Endothelial cell of umbilical vein (primary cell): ENCODE measurements at regions not wholly inside any gene's neighbourhood (a gene's known extent, or its start where the extent isn't known, plus 50 kb on each side); places are given as distances from the start of the nearest gene placed in this dataset.

Experiments used
- BruUV-seq: library from RNA; stranded (reverse); fragments of 400-500 nt; replicated peaks from 2 replicates; lab custom pipeline; 2021; lab: Mats Ljungman, UMichigan
- CTCF ChIA-PET: fragments of 300-600, 350-600 bp; sonication (Branson Sonifier 250); formaldehyde crosslinking; loops from one replicate; lab custom pipeline; 2021; ENCODE audit warnings: antibody characterized with exemption, inconsistent platforms; lab: Charles Lee
- POLR2A ChIA-PET: fragments of 300-600, 350-600 bp; sonication (Branson Sonifier 250); formaldehyde crosslinking; loops from one replicate; lab custom pipeline; 2021; ENCODE audit warnings: antibody characterized with exemption, inconsistent platforms; lab: Charles Lee
- DNase-seq: peaks from one replicate; pipeline ENCODE4 v3.0.0-alpha.2; 2011; ENCODE audit warnings: low read depth, low spot score
- FAIRE-seq: peaks from 2 replicates; lab custom pipeline; 2011; peaks lifted over from hg19 to GRCh38; lab: Jason Lieb, UNC
- H2AFZ ChIP-seq: 2 replicates; pipeline ENCODE4 v1.6.0; 2012; ENCODE audit warnings: low read depth, low read length, control low read depth, inconsistent platforms
- H3K27ac ChIP-seq: 2 replicates; pipeline ENCODE4 v1.5.1; 2011; ENCODE audit warnings: low read depth, mild to moderate bottlenecking, control low read depth, low read length, moderate library complexity; ENCODE audit not compliant: insufficient read depth
- H3K27me3 ChIP-seq, 2 experiments: 2 replicates each; pipeline versions ENCODE4 v1.6.0 to v1.6.1; 2011; ENCODE audit warnings: low read length in 2 of 2, mixed read lengths in 1 of 2; ENCODE audit not compliant: control insufficient read depth in 2 of 2, insufficient read depth in 2 of 2
- H3K36me3 ChIP-seq, 2 experiments: 2 replicates in 1 of 2; 3 replicates in 1 of 2; pipeline ENCODE4 v1.5.1; 2011; ENCODE audit warnings: low read length in 2 of 2, mild to moderate bottlenecking in 1 of 2, moderate library complexity in 1 of 2; ENCODE audit not compliant: control insufficient read depth in 2 of 2, insufficient read depth in 2 of 2; ENCODE audit errors: extremely low read depth in 1 of 2
- H3K4me1 ChIP-seq: 3 replicates; pipeline ENCODE4 v1.5.1; 2011; ENCODE audit warnings: mild to moderate bottlenecking, low read length; ENCODE audit not compliant: control insufficient read depth, insufficient read depth; ENCODE audit errors: extremely low read depth
- H3K4me2 ChIP-seq: 2 replicates; pipeline ENCODE4 v1.6.1; 2011; ENCODE audit warnings: low read length, control low read depth, mixed read lengths; ENCODE audit not compliant: insufficient read depth
- H3K4me3 ChIP-seq, 3 experiments: fragments of 200-600 bp in 1 of 3; sonication (generic), shearing (Covaris generic) in 1 of 3; replicated peaks in 1 of 3; 2 replicates each; pipeline ENCODE4 v1.5.1; 2011 to 2016; ENCODE audit warnings: control low read depth in 3 of 3, low read length in 3 of 3, mild to moderate bottlenecking in 2 of 3, inconsistent platforms in 1 of 3, low read depth in 1 of 3, moderate library complexity in 1 of 3; ENCODE audit not compliant: insufficient read depth in 1 of 3
- H3K79me2 ChIP-seq: 2 replicates; pipeline ENCODE4 v1.6.0; 2012; ENCODE audit warnings: low read length, inconsistent platforms; ENCODE audit not compliant: control insufficient read depth, insufficient read depth
- H3K9ac ChIP-seq: replicated peaks from 2 replicates; pipeline ENCODE3; 2011; ENCODE audit warnings: low read length, control low read depth; ENCODE audit not compliant: insufficient read depth; ENCODE audit errors: extremely low read depth
- H3K9me1 ChIP-seq: replicated peaks from 3 replicates; pipeline ENCODE4 v1.6.0; 2011; ENCODE audit warnings: mild to moderate bottlenecking, low read length; ENCODE audit not compliant: control insufficient read depth, insufficient read depth; ENCODE audit errors: extremely low read depth
- H3K9me3 ChIP-seq: replicated peaks from 2 replicates; pipeline ENCODE4 v1.5.1; 2012; ENCODE audit warnings: low read length, inconsistent platforms; ENCODE audit not compliant: control insufficient read depth, insufficient read depth
- H4K20me1 ChIP-seq: replicated peaks from 2 replicates; pipeline ENCODE3; 2011; ENCODE audit warnings: mild to moderate bottlenecking, low read length; ENCODE audit not compliant: control insufficient read depth, insufficient read depth; ENCODE audit errors: extremely low read depth
- EZH2 ChIP-seq: IDR thresholded peaks from 2 replicates; pipeline ENCODE4 v1.6.1; 2012; ENCODE audit warnings: borderline replicate concordance, low read depth, mild to moderate bottlenecking, moderate library complexity, low read length, inconsistent platforms; ENCODE audit not compliant: severe bottlenecking
- FOS ChIP-seq: IDR thresholded peaks from 2 replicates; pipeline ENCODE4 v1.6.1; 2011; ENCODE audit warnings: mild to moderate bottlenecking, low read length, moderate library complexity, borderline replicate concordance; ENCODE audit not compliant: insufficient read depth
- GATA2 ChIP-seq: IDR thresholded peaks from 2 replicates; pipeline ENCODE4 v1.7.0; 2011; ENCODE audit warnings: low read depth, mild to moderate bottlenecking, moderate library complexity, mixed read lengths, low read length; ENCODE audit not compliant: insufficient read length, insufficient read depth
- JUN ChIP-seq: IDR thresholded peaks from 2 replicates; pipeline ENCODE4 v1.6.1; 2011; ENCODE audit warnings: borderline replicate concordance, low read depth; ENCODE audit not compliant: insufficient read length, insufficient read depth
- MAX ChIP-seq: IDR thresholded peaks from 2 replicates; pipeline ENCODE4 v1.6.1; 2011; ENCODE audit not compliant: insufficient read depth, insufficient read length
- MYC ChIP-seq: IDR thresholded peaks from one replicate; pipeline ENCODE4 v1.6.1; 2011; ENCODE audit warnings: mild to moderate bottlenecking, low read depth, low read length
- POLR2A ChIP-seq: IDR thresholded peaks from 2 replicates; pipeline ENCODE4 v1.6.1; 2012; ENCODE audit warnings: low read depth, mild to moderate bottlenecking, control low read depth, low read length
- POLR2AphosphoS5 ChIP-seq: IDR thresholded peaks from 2 replicates; pipeline ENCODE4 v1.6.1; 2012; ENCODE audit warnings: low read depth, mild to moderate bottlenecking, control low read depth, low read length, moderate library complexity; ENCODE audit not compliant: insufficient read depth
- dilution Hi-C: fragments of 300-500 bp; cut with MboI; formaldehyde crosslinking; loops from one replicate; pipeline ENCODE4 v1.15.0; 2019; ENCODE audit warnings: low sequenced_read_pairs; ENCODE audit not compliant: extremely low pct_ligation_motif_present
- intact Hi-C: fragments of 100-400 bp; cut with micrococcal nuclease; formaldehyde crosslinking; loops from one replicate; pipeline ENCODE4 v1.10.0; 2022
- TF ChIP-seq, protein P1 (sequence below), 2 donors: IDR thresholded peaks; 1 replicate in 1 of 2; 2 replicates in 1 of 2; pipeline ENCODE4 v1.5.1; 2011; ENCODE audit warnings: low read length in 2 of 2, mild to moderate bottlenecking in 2 of 2, moderate library complexity in 2 of 2, control low read depth in 1 of 2, inconsistent platforms in 1 of 2, low read depth in 1 of 2; ENCODE audit not compliant: insufficient read depth in 1 of 2; ENCODE audit errors: extremely low read depth in 1 of 2

DNA sequence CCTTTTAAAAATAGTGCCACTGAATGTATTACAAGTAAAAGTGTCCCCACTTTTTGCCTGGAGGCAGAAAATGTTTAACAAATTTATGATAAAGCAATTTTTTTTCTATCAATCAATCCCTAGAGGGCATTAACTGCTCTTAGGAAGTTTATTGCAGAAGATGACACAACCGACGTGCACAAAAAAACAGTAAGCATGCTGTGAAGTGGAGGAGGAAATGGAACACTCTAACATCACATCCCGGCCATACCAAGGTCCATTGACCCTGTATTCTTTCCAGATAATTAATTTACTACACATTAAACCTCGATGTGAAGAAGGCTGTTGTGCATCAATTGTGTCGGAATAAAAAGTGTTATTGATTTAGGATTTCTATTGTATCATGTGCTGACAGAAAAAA lies 264.9 kb upstream of the NR5A2 start:
- Histone ChIP-seq H4K20me1 (no peaks in the 10 kb centered on the region), H3K79me2 (no peaks in the 10 kb centered on the region), H3K4me1 (peaks cover 10% of the 10 kb centered on the region), H2AFZ (no peak overlapping the region), H3K9ac (no peak overlapping the region), H3K4me3 (no peak overlapping the region), H3K9me3 (no peaks in the 10 kb centered on the region), H3K36me3 (no peaks in the 10 kb centered on the region), H3K27ac (no peak overlapping the region), H3K27me3 (no peaks in the 10 kb centered on the region), H3K9me1 (no peaks in the 10 kb centered on the region), H3K4me2 (no peak overlapping the region)
- TF ChIP-seq FOS (no peak), POLR2AphosphoS5 (no peak), GATA2 (no peak), MAX (no peak), JUN (no peak), POLR2A (no peak), EZH2 (no peak), MYC (no peak)
- TF ChIP-seq, protein P1, sequence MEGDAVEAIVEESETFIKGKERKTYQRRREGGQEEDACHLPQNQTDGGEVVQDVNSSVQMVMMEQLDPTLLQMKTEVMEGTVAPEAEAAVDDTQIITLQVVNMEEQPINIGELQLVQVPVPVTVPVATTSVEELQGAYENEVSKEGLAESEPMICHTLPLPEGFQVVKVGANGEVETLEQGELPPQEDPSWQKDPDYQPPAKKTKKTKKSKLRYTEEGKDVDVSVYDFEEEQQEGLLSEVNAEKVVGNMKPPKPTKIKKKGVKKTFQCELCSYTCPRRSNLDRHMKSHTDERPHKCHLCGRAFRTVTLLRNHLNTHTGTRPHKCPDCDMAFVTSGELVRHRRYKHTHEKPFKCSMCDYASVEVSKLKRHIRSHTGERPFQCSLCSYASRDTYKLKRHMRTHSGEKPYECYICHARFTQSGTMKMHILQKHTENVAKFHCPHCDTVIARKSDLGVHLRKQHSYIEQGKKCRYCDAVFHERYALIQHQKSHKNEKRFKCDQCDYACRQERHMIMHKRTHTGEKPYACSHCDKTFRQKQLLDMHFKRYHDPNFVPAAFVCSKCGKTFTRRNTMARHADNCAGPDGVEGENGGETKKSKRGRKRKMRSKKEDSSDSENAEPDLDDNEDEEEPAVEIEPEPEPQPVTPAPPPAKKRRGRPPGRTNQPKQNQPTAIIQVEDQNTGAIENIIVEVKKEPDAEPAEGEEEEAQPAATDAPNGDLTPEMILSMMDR (IDR thresholded peaks at IDR 0.05; ENCODE audit: extremely low read depth in 1 of 2, insufficient read depth in 1 of 2, low read depth in 1 of 2, low read length in 2 of 2): no peak
- CTCF ChIA-PET: interaction anchor here (1.6 kb wide), 1 partner anchor 71 kb away, joined by 3 read pairs; no protein-coding TSS in a partner anchor
- intact Hi-C loops: no loop called here
- DNase-seq: no peak
- BruUV-seq: no TSS peak
- FAIRE-seq: no peak
- dilution Hi-C loops: no loop called here
- POLR2A ChIA-PET: no interaction called here
